ENCODE measurements at regions not wholly inside any gene's neighbourhood (a gene's known extent, or its start where the extent isn't known, plus 50 kb on each side); places are given as distances from the start of the nearest gene placed in this dataset.
"Not testable (repeated sequence)": the region's sequence is repeated elsewhere in the genome, so short reads cannot be mapped to it uniquely, and the experiment has no call there.

- FAIRE-seq (no peak), DNase-seq (ENCODE audit: insufficient read length, low spot score) (no peak)
- no peak for TF ChIP-seq POLR2A (IDR thresholded peaks at IDR 0.05; ENCODE audit: low read depth, low read length)
These were observed 619.5 kb downstream of the MATN1 start for GRCh38 chr1:30103708-30104411.

- no peak for FAIRE-seq
- TF ChIP-seq POLR2A (IDR thresholded peaks at IDR 0.05; ENCODE audit: low read depth, low read length): no peak
- no peak for DNase-seq (ENCODE audit: insufficient read length, low spot score)
These were observed 620.8 kb downstream of the MATN1 start for GRCh38 chr1:30102605-30103004.

- no peak for DNase-seq (ENCODE audit: insufficient read length, low spot score)
- no peak for TF ChIP-seq POLR2A (IDR thresholded peaks at IDR 0.05; ENCODE audit: low read depth, low read length)
- no peak for FAIRE-seq
These were observed 621.7 kb downstream of the MATN1 start for GRCh38 chr1:30101487-30102227.

GRCh38 chr1:30101016-30101415 lies 622.4 kb downstream of the MATN1 start:
- no peak for DNase-seq (ENCODE audit: insufficient read length, low spot score)
- FAIRE-seq: no peak
- no peak for TF ChIP-seq POLR2A (IDR thresholded peaks at IDR 0.05; ENCODE audit: low read depth, low read length)

GRCh38 chr1:30100524-30100862 lies 622.9 kb downstream of the MATN1 start:
- DNase-seq (ENCODE audit: insufficient read length, low spot score) (no peak), FAIRE-seq (no peak)
- no peak for TF ChIP-seq POLR2A (IDR thresholded peaks at IDR 0.05; ENCODE audit: low read depth, low read length)

GRCh38 chr1:30099587-30100523 lies 623.5 kb downstream of the MATN1 start:
- TF ChIP-seq POLR2A (IDR thresholded peaks at IDR 0.05; ENCODE audit: low read depth, low read length): no peak
- DNase-seq (ENCODE audit: insufficient read length, low spot score): no peak
- no peak for FAIRE-seq

- FAIRE-seq; DNase-seq (ENCODE audit: insufficient read length, low spot score): not testable (repeated sequence)
These were observed 625.5 kb downstream of the MATN1 start for GRCh38 chr1:30097851-30098250.

GRCh38 chr1:30095451-30096025 lies 627.8 kb downstream of the MATN1 start:
- no peak for DNase-seq (ENCODE audit: insufficient read length, low spot score)
- FAIRE-seq: no peak
- TF ChIP-seq POLR2A (IDR thresholded peaks at IDR 0.05; ENCODE audit: low read depth, low read length): no peak

- TF ChIP-seq POLR2A (IDR thresholded peaks at IDR 0.05; ENCODE audit: low read depth, low read length): no peak
- DNase-seq (ENCODE audit: insufficient read length, low spot score) (no peak), FAIRE-seq (no peak)
These were observed 628.3 kb downstream of the MATN1 start for GRCh38 chr1:30095051-30095450.

- no peak for TF ChIP-seq POLR2A (IDR thresholded peaks at IDR 0.05; ENCODE audit: low read depth, low read length)
- no peak for DNase-seq (ENCODE audit: insufficient read length, low spot score)
- FAIRE-seq: no peak
These were observed 631.1 kb downstream of the MATN1 start for GRCh38 chr1:30092051-30092858.

- FAIRE-seq (no peak), DNase-seq (ENCODE audit: insufficient read length, low spot score) (no peak)
- no peak for TF ChIP-seq POLR2A (IDR thresholded peaks at IDR 0.05; ENCODE audit: low read depth, low read length)
These were observed 633.1 kb downstream of the MATN1 start for GRCh38 chr1:30090162-30090820.

- DNase-seq (ENCODE audit: insufficient read length, low spot score) (no peak), FAIRE-seq (no peak)
- no peak for TF ChIP-seq POLR2A (IDR thresholded peaks at IDR 0.05; ENCODE audit: low read depth, low read length)
These were observed 634.4 kb downstream of the MATN1 start for GRCh38 chr1:30089024-30089430.

GRCh38 chr1:30088594-30088993 lies 634.8 kb downstream of the MATN1 start:
- TF ChIP-seq POLR2A (IDR thresholded peaks at IDR 0.05; ENCODE audit: low read depth, low read length): no peak
- DNase-seq (ENCODE audit: insufficient read length, low spot score) (no peak), FAIRE-seq (no peak)

All from H54 (cell line).